Progenitor cell of endocrine pancreas (in vitro differentiated cells): ENCODE measurements at regions not wholly inside any gene's neighbourhood (a gene's known extent, or its start where the extent isn't known, plus 50 kb on each side); places are given as distances from the start of the nearest gene placed in this dataset.
"Not testable (repeated sequence)": the region's sequence is repeated elsewhere in the genome, so short reads cannot be mapped to it uniquely, and the experiment has no call there.

ENCODE experiments used
- DNase-seq: peaks from one replicate; pipeline ENCODE4 v3.0.0; 2021; ENCODE audit warnings: low spot score; ENCODE audit not compliant: unreplicated experiment
- H3K27ac Mint-ChIP-seq: 2 replicates; pipeline ENCODE4 v1.8.0; 2021; ENCODE audit warnings: mild to moderate bottlenecking, moderate library complexity, mixed read lengths
- H3K27me3 Mint-ChIP-seq: 2 replicates; pipeline ENCODE4 v1.8.0; 2021; ENCODE audit warnings: mixed read lengths
- H3K36me3 Mint-ChIP-seq: 2 replicates; pipeline ENCODE4 v1.8.0; 2022; ENCODE audit warnings: mixed read lengths; ENCODE audit not compliant: insufficient read depth
- H3K4me1 Mint-ChIP-seq: 2 replicates; pipeline ENCODE4 v1.8.0; 2021; ENCODE audit warnings: low read depth, mixed read lengths
- H3K4me3 Mint-ChIP-seq: 2 replicates; pipeline ENCODE4 v1.8.0; 2021; ENCODE audit warnings: low read depth, mild to moderate bottlenecking, moderate library complexity, mixed read lengths
- H3K9me3 Mint-ChIP-seq: 2 replicates; pipeline ENCODE4 v1.8.0; 2021; ENCODE audit warnings: low read depth, mixed read lengths
- CTCF ChIP-seq: fragments of 200-600 bp; sonication (generic); IDR thresholded peaks from one replicate; pipeline ENCODE4 v1.5.0; 2021; ENCODE audit warnings: antibody characterized with exemption, mild to moderate bottlenecking; ENCODE audit not compliant: unreplicated experiment

- peaks cover 55% of the 10 kb centered on the region for H3K4me1 Mint-ChIP-seq
- no peaks in the 10 kb centered on the region for H3K36me3 Mint-ChIP-seq
- TF ChIP-seq CTCF = no peak
- peaks cover 3% of the 10 kb centered on the region for H3K9me3 Mint-ChIP-seq
- no peak overlapping the region for H3K4me3 Mint-ChIP-seq
- no peak overlapping the region for H3K27ac Mint-ChIP-seq
- H3K27me3 Mint-ChIP-seq = no peaks in the 10 kb centered on the region
- DNase-seq = no peak
Measured at GRCh38 chr14:58774531-58774930, 136.8 kb downstream of the DACT1 start.

DNA sequence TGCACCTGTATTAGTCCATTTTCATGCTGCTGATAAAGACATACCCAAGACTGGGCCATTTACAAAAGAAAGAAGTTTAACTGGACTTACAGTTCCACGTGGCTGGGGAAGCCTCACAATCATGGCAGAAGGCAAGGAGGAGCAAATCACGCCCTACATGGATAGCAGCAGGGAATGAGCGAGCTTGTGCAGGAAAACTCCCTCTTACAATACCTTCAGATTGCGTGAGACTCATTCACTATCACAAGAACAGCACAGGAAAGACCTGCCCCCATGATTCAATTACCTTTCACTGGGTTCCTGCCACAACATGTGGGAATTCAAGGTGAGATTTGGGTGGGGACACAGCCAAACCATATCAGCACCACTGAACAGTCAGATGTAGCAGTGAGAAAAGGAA, 137.4 kb downstream of the DACT1 start:
- not testable (repeated sequence) for H3K4me3 Mint-ChIP-seq, H3K27ac Mint-ChIP-seq, H3K36me3 Mint-ChIP-seq, H3K27me3 Mint-ChIP-seq, H3K9me3 Mint-ChIP-seq, DNase-seq
- peaks cover 53% of the 10 kb centered on the region for H3K4me1 Mint-ChIP-seq

- no peaks in the 10 kb centered on the region for H3K27me3 Mint-ChIP-seq
- TF ChIP-seq CTCF = no peak
- DNase-seq = no peak
- H3K9me3 Mint-ChIP-seq = peaks cover 3% of the 10 kb centered on the region
- H3K36me3 Mint-ChIP-seq = no peaks in the 10 kb centered on the region
- H3K4me1 Mint-ChIP-seq = peaks cover 43% of the 10 kb centered on the region
- H3K27ac Mint-ChIP-seq = no peak overlapping the region
- H3K4me3 Mint-ChIP-seq = no peak overlapping the region
Measured at GRCh38 chr14:58776516-58776915, 138.8 kb downstream of the DACT1 start.

GRCh38 chr14:58777541-58777979, 139.8 kb downstream of the DACT1 start:
- Mint-ChIP-seq H3K36me3 (no peaks in the 10 kb centered on the region), H3K4me1 (peaks cover 36% of the 10 kb centered on the region), H3K4me3 (no peak overlapping the region), H3K9me3 (peaks cover 3% of the 10 kb centered on the region), H3K27ac (peak overlapping the region; percentile 43), H3K27me3 (no peaks in the 10 kb centered on the region)
- TF ChIP-seq CTCF = no peak
- no peak for DNase-seq

DNA sequence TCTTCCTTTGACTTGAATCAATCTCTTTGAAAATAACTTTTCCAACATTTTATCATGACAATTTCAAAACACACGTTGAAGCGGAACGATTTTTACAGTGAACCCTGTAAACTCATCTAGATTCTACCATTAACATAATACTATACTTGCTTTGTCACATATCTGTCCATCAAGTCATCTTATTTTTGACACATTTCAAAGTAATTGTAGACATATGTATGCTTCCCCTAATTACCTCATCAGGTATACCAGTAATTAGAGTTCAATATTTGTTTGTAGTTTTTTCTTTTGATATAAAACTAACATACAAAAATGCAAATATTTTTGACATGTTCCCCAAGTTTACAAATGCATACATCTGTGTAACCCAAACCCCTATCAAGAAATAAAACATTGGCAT, 140.4 kb downstream of the DACT1 start:
- no peaks in the 10 kb centered on the region for H3K36me3 Mint-ChIP-seq
- TF ChIP-seq CTCF = no peak
- H3K4me3 Mint-ChIP-seq = no peak overlapping the region
- peaks cover 3% of the 10 kb centered on the region for H3K9me3 Mint-ChIP-seq
- H3K4me1 Mint-ChIP-seq = peaks cover 30% of the 10 kb centered on the region
- H3K27me3 Mint-ChIP-seq = no peaks in the 10 kb centered on the region
- peak overlapping the region; percentile 3 for H3K27ac Mint-ChIP-seq
- DNase-seq = no peak

- no peak for TF ChIP-seq CTCF
- H3K4me1 Mint-ChIP-seq = peaks cover 19% of the 10 kb centered on the region
- H3K27ac Mint-ChIP-seq = no peak overlapping the region
- H3K36me3 Mint-ChIP-seq = no peaks in the 10 kb centered on the region
- H3K4me3 Mint-ChIP-seq = no peak overlapping the region
- no peaks in the 10 kb centered on the region for H3K27me3 Mint-ChIP-seq
- peaks cover 3% of the 10 kb centered on the region for H3K9me3 Mint-ChIP-seq
- DNase-seq = no peak
Measured at GRCh38 chr14:58779376-58779775, 141.6 kb downstream of the DACT1 start.
